PFSK-1 (cell line): ENCODE measurements at regions not wholly inside any gene's neighbourhood (a gene's known extent, or its start where the extent isn't known, plus 50 kb on each side); places are given as distances from the start of the nearest gene placed in this dataset.

Source experiments
- FOXP2 ChIP-seq: optimal IDR thresholded peaks from 2 replicates; pipeline ENCODE3; 2011; ENCODE audit warnings: borderline replicate concordance, control low read depth, inconsistent platforms; ENCODE audit not compliant: insufficient read depth; ENCODE audit errors: extremely low read length, extremely low read depth
- POLR2AphosphoS5 ChIP-seq: IDR thresholded peaks from 2 replicates; pipeline ENCODE4 v1.6.1; 2012; ENCODE audit warnings: low read depth, mild to moderate bottlenecking, control low read depth, low read length, moderate library complexity
- SIN3A ChIP-seq: IDR thresholded peaks from 2 replicates; pipeline ENCODE4 v1.6.1; 2012; ENCODE audit warnings: mild to moderate bottlenecking, low read length, moderate library complexity, borderline replicate concordance; ENCODE audit not compliant: insufficient read depth
- TAF1 ChIP-seq: IDR thresholded peaks from 2 replicates; pipeline ENCODE4 v1.6.1; 2012; ENCODE audit warnings: low read length, control low read depth, borderline replicate concordance; ENCODE audit not compliant: insufficient read depth
- TF ChIP-seq, protein P1 (sequence below), 2 experiments: IDR thresholded peaks; 2 replicates each; pipeline versions ENCODE4 v1.6.1 to v1.8.0; 2011 to 2012; ENCODE audit warnings: low read depth in 2 of 2, low read length in 2 of 2, control low read depth in 1 of 2, inconsistent platforms in 1 of 2, mild to moderate bottlenecking in 1 of 2, moderate library complexity in 1 of 2; ENCODE audit not compliant: insufficient read depth in 1 of 2

- TF ChIP-seq TAF1, result no peak
- TF ChIP-seq, protein P1, sequence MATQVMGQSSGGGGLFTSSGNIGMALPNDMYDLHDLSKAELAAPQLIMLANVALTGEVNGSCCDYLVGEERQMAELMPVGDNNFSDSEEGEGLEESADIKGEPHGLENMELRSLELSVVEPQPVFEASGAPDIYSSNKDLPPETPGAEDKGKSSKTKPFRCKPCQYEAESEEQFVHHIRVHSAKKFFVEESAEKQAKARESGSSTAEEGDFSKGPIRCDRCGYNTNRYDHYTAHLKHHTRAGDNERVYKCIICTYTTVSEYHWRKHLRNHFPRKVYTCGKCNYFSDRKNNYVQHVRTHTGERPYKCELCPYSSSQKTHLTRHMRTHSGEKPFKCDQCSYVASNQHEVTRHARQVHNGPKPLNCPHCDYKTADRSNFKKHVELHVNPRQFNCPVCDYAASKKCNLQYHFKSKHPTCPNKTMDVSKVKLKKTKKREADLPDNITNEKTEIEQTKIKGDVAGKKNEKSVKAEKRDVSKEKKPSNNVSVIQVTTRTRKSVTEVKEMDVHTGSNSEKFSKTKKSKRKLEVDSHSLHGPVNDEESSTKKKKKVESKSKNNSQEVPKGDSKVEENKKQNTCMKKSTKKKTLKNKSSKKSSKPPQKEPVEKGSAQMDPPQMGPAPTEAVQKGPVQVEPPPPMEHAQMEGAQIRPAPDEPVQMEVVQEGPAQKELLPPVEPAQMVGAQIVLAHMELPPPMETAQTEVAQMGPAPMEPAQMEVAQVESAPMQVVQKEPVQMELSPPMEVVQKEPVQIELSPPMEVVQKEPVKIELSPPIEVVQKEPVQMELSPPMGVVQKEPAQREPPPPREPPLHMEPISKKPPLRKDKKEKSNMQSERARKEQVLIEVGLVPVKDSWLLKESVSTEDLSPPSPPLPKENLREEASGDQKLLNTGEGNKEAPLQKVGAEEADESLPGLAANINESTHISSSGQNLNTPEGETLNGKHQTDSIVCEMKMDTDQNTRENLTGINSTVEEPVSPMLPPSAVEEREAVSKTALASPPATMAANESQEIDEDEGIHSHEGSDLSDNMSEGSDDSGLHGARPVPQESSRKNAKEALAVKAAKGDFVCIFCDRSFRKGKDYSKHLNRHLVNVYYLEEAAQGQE (IDR thresholded peaks at IDR 0.05; ENCODE audit: insufficient read depth in 1 of 2, low read depth in 2 of 2, low read length in 2 of 2), result no peak
- no peak for TF ChIP-seq FOXP2
- no peak for TF ChIP-seq POLR2AphosphoS5
- no peak for TF ChIP-seq SIN3A
Measured at GRCh38 chr4:178712486-178712885, 1270.2 kb upstream of the AGA start.

DNA sequence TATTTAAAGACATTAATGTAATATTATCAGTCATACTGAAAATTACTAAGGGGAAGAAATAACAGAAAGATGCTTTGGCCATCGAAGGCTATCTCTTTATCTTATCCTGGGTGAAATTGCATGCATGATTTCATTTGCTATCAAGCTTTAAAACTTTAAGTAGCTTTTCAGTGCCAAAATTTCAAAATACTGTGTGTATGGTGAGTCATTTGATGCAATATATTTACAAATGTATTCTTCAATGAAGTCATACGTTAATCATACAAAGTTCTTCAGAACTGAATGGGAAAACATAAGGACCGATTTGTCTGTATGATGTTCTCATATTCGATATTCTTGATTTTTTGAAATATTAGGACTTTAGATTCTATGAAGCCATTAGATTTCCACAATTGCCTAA is 1295.8 kb upstream of the AGA start:
- TF ChIP-seq POLR2AphosphoS5 (no peak), TAF1 (no peak), FOXP2 (no peak), SIN3A (no peak)
- TF ChIP-seq, protein P1 (IDR thresholded peaks at IDR 0.05; ENCODE audit: insufficient read depth in 1 of 2, low read depth in 2 of 2, low read length in 2 of 2), result no peak

DNA sequence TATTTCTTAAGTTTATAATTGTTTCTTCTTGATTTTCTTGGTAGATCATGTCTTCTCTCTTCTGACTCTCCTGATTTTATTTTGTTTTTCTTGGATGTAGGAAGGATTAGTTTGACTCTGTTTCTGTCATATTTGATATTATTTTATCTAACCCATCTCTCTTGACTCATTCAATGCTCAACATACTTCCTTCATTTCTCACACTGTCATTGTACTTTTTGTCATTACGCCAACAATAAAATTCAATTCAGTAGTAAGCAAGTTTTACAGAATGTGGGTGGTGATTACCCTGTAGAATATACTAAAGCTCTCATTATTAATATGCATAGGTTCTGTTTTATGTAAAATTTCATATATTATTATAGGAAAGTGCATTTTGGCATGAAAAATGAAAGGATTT is 1303.0 kb upstream of the AGA start:
- TF ChIP-seq FOXP2 (no peak), SIN3A (no peak), POLR2AphosphoS5 (no peak), TAF1 (no peak)
- TF ChIP-seq, protein P1 (IDR thresholded peaks at IDR 0.05; ENCODE audit: insufficient read depth in 1 of 2, low read depth in 2 of 2, low read length in 2 of 2), result no peak

DNA sequence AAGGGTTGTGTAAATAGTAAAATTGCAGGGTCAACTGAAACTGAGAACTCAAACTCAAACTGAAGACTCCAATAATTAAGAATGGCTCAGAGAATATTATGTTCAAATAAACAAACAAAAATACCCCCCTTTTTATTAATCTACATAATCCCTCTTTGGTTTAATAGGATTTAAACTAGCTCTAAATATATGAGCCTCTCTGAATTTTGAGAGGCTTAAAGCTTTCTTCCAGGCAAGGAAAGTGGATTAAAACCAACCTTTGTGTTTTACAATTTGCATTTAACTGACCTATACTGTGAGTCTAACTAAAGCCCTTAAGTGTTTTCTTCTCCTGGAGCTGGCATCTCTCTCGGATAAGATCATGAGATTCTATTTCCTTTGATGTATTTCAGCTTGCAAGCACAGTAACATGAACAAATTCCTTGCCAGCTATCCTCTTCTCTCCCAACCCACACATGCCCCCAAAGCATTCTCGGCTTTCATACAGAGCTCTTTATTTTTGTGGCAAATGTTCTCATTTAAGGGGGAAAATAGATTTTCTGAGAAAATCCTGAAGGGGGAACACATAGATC is 1310.8 kb upstream of the AGA start:
- TF ChIP-seq SIN3A (no peak), FOXP2 (no peak), TAF1 (no peak), POLR2AphosphoS5 (no peak)
- TF ChIP-seq, protein P1 (IDR thresholded peaks at IDR 0.05; ENCODE audit: insufficient read depth in 1 of 2, low read depth in 2 of 2, low read length in 2 of 2), result no peak

GRCh38 chr4:178778496-178778895 is 1336.3 kb upstream of the AGA start:
- no peak for TF ChIP-seq TAF1
